ENCODE measurements at regions not wholly inside any gene's neighbourhood (a gene's known extent, or its start where the extent isn't known, plus 50 kb on each side); places are given as distances from the start of the nearest gene placed in this dataset.

- ATAC-seq (ENCODE audit: low FRiP score) (no peak), DNase-seq (no peak)
- Histone ChIP-seq H3K9me3 (ENCODE audit: control insufficient read depth, low read length) (no peaks in the 10 kb centered on the region), H3K27ac (ENCODE audit: low read depth in 1 of 2, low read length in 2 of 2) (no peak overlapping the region), H3K4me1 (ENCODE audit: control insufficient read depth in 1 of 2, insufficient read depth in 2 of 2, low read length in 2 of 2) (no peaks in the 10 kb centered on the region), H3K4me3 (ENCODE audit: low read length in 2 of 2) (no peak overlapping the region), H3K27me3 (ENCODE audit: control insufficient read depth in 1 of 2, insufficient read depth in 2 of 2, low read length in 1 of 2) (no peaks in the 10 kb centered on the region), H3K36me3 (ENCODE audit: control insufficient read depth in 1 of 2, insufficient read depth in 2 of 2, low read length in 1 of 2) (no peaks in the 10 kb centered on the region)
- 62 to 71% methylated on average over 4 of the region's 4 CpGs for WGBS, 2 donors
- intact Hi-C loops (cut with DNase I), result no loop called here
Observed at GRCh38 chr17:36674278-36674650, 72.9 kb downstream of the MRM1 start.

GRCh38 chr17:36675250-36675649 lies 73.9 kb downstream of the MRM1 start:
- ATAC-seq (ENCODE audit: low FRiP score), result no peak
- H3K4me3 ChIP-seq (ENCODE audit: low read length in 2 of 2), result no peak overlapping the region
- no peaks in the 10 kb centered on the region for H3K27me3 ChIP-seq (ENCODE audit: control insufficient read depth in 1 of 2, insufficient read depth in 2 of 2, low read length in 1 of 2)
- 62 to 66% methylated on average over 6 of the region's 6 CpGs for WGBS, 2 donors
- H3K36me3 ChIP-seq (ENCODE audit: control insufficient read depth in 1 of 2, insufficient read depth in 2 of 2, low read length in 1 of 2), result no peaks in the 10 kb centered on the region
- intact Hi-C loops (cut with DNase I), result no loop called here
- DNase-seq, result no peak
- no peaks in the 10 kb centered on the region for H3K4me1 ChIP-seq (ENCODE audit: control insufficient read depth in 1 of 2, insufficient read depth in 2 of 2, low read length in 2 of 2)
- H3K9me3 ChIP-seq (ENCODE audit: control insufficient read depth, low read length), result no peaks in the 10 kb centered on the region
- H3K27ac ChIP-seq (ENCODE audit: low read depth in 1 of 2, low read length in 2 of 2), result no peak overlapping the region

DNA sequence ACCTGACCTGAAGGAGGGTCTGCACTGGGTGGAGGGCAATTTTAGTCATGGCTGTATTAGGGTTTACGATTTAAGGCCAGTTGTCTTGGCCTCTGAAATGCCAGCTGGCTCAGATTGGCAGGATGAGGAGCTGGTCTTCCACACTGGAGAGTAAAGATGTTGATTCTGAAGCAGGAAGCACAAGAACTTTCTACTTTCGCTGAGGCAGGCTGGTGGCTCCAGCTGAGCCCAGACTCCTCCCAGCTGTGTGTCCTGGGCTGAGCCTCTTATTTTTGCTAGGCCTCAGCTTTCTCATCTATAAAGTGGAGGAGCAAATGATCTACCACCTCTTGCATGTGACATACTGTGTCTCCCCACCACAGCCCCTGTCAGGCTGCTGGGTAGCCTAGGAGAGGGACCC lies 74.4 kb downstream of the MRM1 start:
- DNase-seq (no peak), ATAC-seq (ENCODE audit: low FRiP score) (no peak)
- intact Hi-C loops (cut with DNase I), result no loop called here
- H3K4me3 ChIP-seq (ENCODE audit: low read length in 2 of 2), result no peak overlapping the region
- no peaks in the 10 kb centered on the region for H3K36me3 ChIP-seq (ENCODE audit: control insufficient read depth in 1 of 2, insufficient read depth in 2 of 2, low read length in 1 of 2)
- no peak overlapping the region for H3K27ac ChIP-seq (ENCODE audit: low read depth in 1 of 2, low read length in 2 of 2)
- H3K4me1 ChIP-seq (ENCODE audit: control insufficient read depth in 1 of 2, insufficient read depth in 2 of 2, low read length in 2 of 2), result no peaks in the 10 kb centered on the region
- 37 to 42% methylated on average over 2 of the region's 2 CpGs for WGBS, 2 donors
- no peaks in the 10 kb centered on the region for H3K27me3 ChIP-seq (ENCODE audit: control insufficient read depth in 1 of 2, insufficient read depth in 2 of 2, low read length in 1 of 2)
- no peaks in the 10 kb centered on the region for H3K9me3 ChIP-seq (ENCODE audit: control insufficient read depth, low read length)

GRCh38 chr17:36679815-36680467 lies 78.6 kb downstream of the MRM1 start:
- no peak for DNase-seq
- no peak for ATAC-seq (ENCODE audit: low FRiP score)
- Histone ChIP-seq H3K4me3 (ENCODE audit: low read length in 2 of 2) (no peak overlapping the region), H3K27ac (ENCODE audit: low read depth in 1 of 2, low read length in 2 of 2) (no peak overlapping the region), H3K9me3 (ENCODE audit: control insufficient read depth, low read length) (no peaks in the 10 kb centered on the region), H3K4me1 (ENCODE audit: control insufficient read depth in 1 of 2, insufficient read depth in 2 of 2, low read length in 2 of 2) (no peaks in the 10 kb centered on the region), H3K36me3 (ENCODE audit: control insufficient read depth in 1 of 2, insufficient read depth in 2 of 2, low read length in 1 of 2) (no peaks in the 10 kb centered on the region), H3K27me3 (ENCODE audit: control insufficient read depth in 1 of 2, insufficient read depth in 2 of 2, low read length in 1 of 2) (peaks cover 0 to 1% of the 10 kb centered on the region in 2 donors)
- WGBS, 2 donors, result 53 to 63% methylated on average over 9 of the region's 9 CpGs
- intact Hi-C loops (cut with DNase I), result no loop called here

GRCh38 chr17:36680701-36681202 lies 79.4 kb downstream of the MRM1 start:
- Histone ChIP-seq H3K9me3 (ENCODE audit: control insufficient read depth, low read length) (no peaks in the 10 kb centered on the region), H3K4me3 (ENCODE audit: low read length in 2 of 2) (no peak overlapping the region), H3K27me3 (ENCODE audit: control insufficient read depth in 1 of 2, insufficient read depth in 2 of 2, low read length in 1 of 2) (peaks cover 0 to 1% of the 10 kb centered on the region in 2 donors), H3K36me3 (ENCODE audit: control insufficient read depth in 1 of 2, insufficient read depth in 2 of 2, low read length in 1 of 2) (no peaks in the 10 kb centered on the region), H3K4me1 (ENCODE audit: control insufficient read depth in 1 of 2, insufficient read depth in 2 of 2, low read length in 2 of 2) (no peaks in the 10 kb centered on the region), H3K27ac (ENCODE audit: low read depth in 1 of 2, low read length in 2 of 2) (no peak overlapping the region)
- intact Hi-C loops (cut with DNase I), result no loop called here
- ATAC-seq (ENCODE audit: low FRiP score) (no peak), DNase-seq (no peak)
- WGBS, 2 donors, result 47 to 48% methylated on average over 6 of the region's 6 CpGs

- H3K27me3 ChIP-seq (ENCODE audit: control insufficient read depth in 1 of 2, insufficient read depth in 2 of 2, low read length in 1 of 2), result peaks cover 0 to 1% of the 10 kb centered on the region in 2 donors
- no peak overlapping the region for H3K27ac ChIP-seq (ENCODE audit: low read depth in 1 of 2, low read length in 2 of 2)
- WGBS, 2 donors, result 49 to 51% methylated on average over 7 of the region's 7 CpGs
- intact Hi-C loops (cut with DNase I), result no loop called here
- no peaks in the 10 kb centered on the region for H3K36me3 ChIP-seq (ENCODE audit: control insufficient read depth in 1 of 2, insufficient read depth in 2 of 2, low read length in 1 of 2)
- H3K9me3 ChIP-seq (ENCODE audit: control insufficient read depth, low read length), result no peaks in the 10 kb centered on the region
- ATAC-seq (ENCODE audit: low FRiP score) (no peak), DNase-seq (no peak)
- no peaks in the 10 kb centered on the region for H3K4me1 ChIP-seq (ENCODE audit: control insufficient read depth in 1 of 2, insufficient read depth in 2 of 2, low read length in 2 of 2)
- no peak overlapping the region for H3K4me3 ChIP-seq (ENCODE audit: low read length in 2 of 2)
Observed at GRCh38 chr17:36682773-36683172, 81.4 kb downstream of the MRM1 start.

GRCh38 chr17:36683387-36683786 lies 82.0 kb downstream of the MRM1 start:
- Histone ChIP-seq H3K9me3 (ENCODE audit: control insufficient read depth, low read length) (no peaks in the 10 kb centered on the region), H3K4me3 (ENCODE audit: low read length in 2 of 2) (no peak overlapping the region), H3K27me3 (ENCODE audit: control insufficient read depth in 1 of 2, insufficient read depth in 2 of 2, low read length in 1 of 2) (peaks cover 0 to 1% of the 10 kb centered on the region in 2 donors), H3K36me3 (ENCODE audit: control insufficient read depth in 1 of 2, insufficient read depth in 2 of 2, low read length in 1 of 2) (no peaks in the 10 kb centered on the region), H3K27ac (ENCODE audit: low read depth in 1 of 2, low read length in 2 of 2) (no peak overlapping the region), H3K4me1 (ENCODE audit: control insufficient read depth in 1 of 2, insufficient read depth in 2 of 2, low read length in 2 of 2) (no peaks in the 10 kb centered on the region)
- ATAC-seq (ENCODE audit: low FRiP score) (no peak), DNase-seq (no peak)
- intact Hi-C loops (cut with DNase I), result no loop called here
- WGBS, 2 donors, result 51 to 53% methylated on average over 5 of the region's 5 CpGs

GRCh38 chr17:36684134-36684533 lies 82.8 kb downstream of the MRM1 start:
- ATAC-seq (ENCODE audit: low FRiP score) (no peak), DNase-seq (no peak)
- Histone ChIP-seq H3K4me1 (ENCODE audit: control insufficient read depth in 1 of 2, insufficient read depth in 2 of 2, low read length in 2 of 2) (no peaks in the 10 kb centered on the region), H3K9me3 (ENCODE audit: control insufficient read depth, low read length) (no peaks in the 10 kb centered on the region), H3K36me3 (ENCODE audit: control insufficient read depth in 1 of 2, insufficient read depth in 2 of 2, low read length in 1 of 2) (no peaks in the 10 kb centered on the region), H3K27ac (ENCODE audit: low read depth in 1 of 2, low read length in 2 of 2) (no peak overlapping the region), H3K27me3 (ENCODE audit: control insufficient read depth in 1 of 2, insufficient read depth in 2 of 2, low read length in 1 of 2) (peaks cover 0 to 1% of the 10 kb centered on the region in 2 donors), H3K4me3 (ENCODE audit: low read length in 2 of 2) (no peak overlapping the region)
- 79 to 80% methylated on average over 4 of the region's 4 CpGs for whole genome bisulfite sequencing, 2 donors
- intact Hi-C loops (cut with DNase I), result no loop called here

GRCh38 chr17:36686123-36686669 lies 84.8 kb downstream of the MRM1 start:
- ATAC-seq (ENCODE audit: low FRiP score) (no peak), DNase-seq (peak in 1 of 2 donors; percentile 47)
- no peak overlapping the region for H3K27ac ChIP-seq (ENCODE audit: low read depth in 1 of 2, low read length in 2 of 2)
- H3K4me3 ChIP-seq (ENCODE audit: low read length in 2 of 2), result no peak overlapping the region
- no peaks in the 10 kb centered on the region for H3K36me3 ChIP-seq (ENCODE audit: control insufficient read depth in 1 of 2, insufficient read depth in 2 of 2, low read length in 1 of 2)
- H3K27me3 ChIP-seq (ENCODE audit: control insufficient read depth in 1 of 2, insufficient read depth in 2 of 2, low read length in 1 of 2), result peaks cover 0 to 1% of the 10 kb centered on the region in 2 donors
- H3K4me1 ChIP-seq (ENCODE audit: control insufficient read depth in 1 of 2, insufficient read depth in 2 of 2, low read length in 2 of 2), result no peaks in the 10 kb centered on the region
- WGBS, 2 donors, result 69 to 73% methylated on average over 15 of the region's 15 CpGs
- no peaks in the 10 kb centered on the region for H3K9me3 ChIP-seq (ENCODE audit: control insufficient read depth, low read length)
- intact Hi-C loops (cut with DNase I), result no loop called here
